ENCODE measurements at regions not wholly inside any gene's neighbourhood (a gene's known extent, or its start where the extent isn't known, plus 50 kb on each side); places are given as distances from the start of the nearest gene placed in this dataset.

GRCh38 chr5:93337138-93337537 lies 243.9 kb downstream of the NR2F1-AS1 start:
- TF ChIP-seq, protein P1, sequence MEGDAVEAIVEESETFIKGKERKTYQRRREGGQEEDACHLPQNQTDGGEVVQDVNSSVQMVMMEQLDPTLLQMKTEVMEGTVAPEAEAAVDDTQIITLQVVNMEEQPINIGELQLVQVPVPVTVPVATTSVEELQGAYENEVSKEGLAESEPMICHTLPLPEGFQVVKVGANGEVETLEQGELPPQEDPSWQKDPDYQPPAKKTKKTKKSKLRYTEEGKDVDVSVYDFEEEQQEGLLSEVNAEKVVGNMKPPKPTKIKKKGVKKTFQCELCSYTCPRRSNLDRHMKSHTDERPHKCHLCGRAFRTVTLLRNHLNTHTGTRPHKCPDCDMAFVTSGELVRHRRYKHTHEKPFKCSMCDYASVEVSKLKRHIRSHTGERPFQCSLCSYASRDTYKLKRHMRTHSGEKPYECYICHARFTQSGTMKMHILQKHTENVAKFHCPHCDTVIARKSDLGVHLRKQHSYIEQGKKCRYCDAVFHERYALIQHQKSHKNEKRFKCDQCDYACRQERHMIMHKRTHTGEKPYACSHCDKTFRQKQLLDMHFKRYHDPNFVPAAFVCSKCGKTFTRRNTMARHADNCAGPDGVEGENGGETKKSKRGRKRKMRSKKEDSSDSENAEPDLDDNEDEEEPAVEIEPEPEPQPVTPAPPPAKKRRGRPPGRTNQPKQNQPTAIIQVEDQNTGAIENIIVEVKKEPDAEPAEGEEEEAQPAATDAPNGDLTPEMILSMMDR (conservative IDR thresholded peaks at IDR 0.05 in 1 of 2, IDR thresholded peaks at IDR 0.05 in 1 of 2; ENCODE audit: extremely low read depth in 1 of 2, insufficient read depth in 1 of 2, low read depth in 1 of 2, low read length in 2 of 2): no peak
- TF ChIP-seq EZH2 (IDR thresholded peaks at IDR 0.05; ENCODE audit: borderline replicate concordance, low read length): no peak
